Sigmoid colon (tissue), 6 donors: ENCODE measurements at regions not wholly inside any gene's neighbourhood (a gene's known extent, or its start where the extent isn't known, plus 50 kb on each side); places are given as distances from the start of the nearest gene placed in this dataset.

ENCODE experiments used
- DNase-seq: peaks from one replicate; pipeline ENCODE4 v3.0.0-alpha.2; 2019
- H3K27ac ChIP-seq, 4 donors: fragments of 200-600 bp; sonication (generic); one replicate each; pipeline ENCODE4 v1.5.1; 2016 to 2019; ENCODE audit warnings: mild to moderate bottlenecking in 1 of 4
- H3K27me3 ChIP-seq, 3 donors: fragments of 200-600 bp; sonication (generic); one replicate each; pipeline ENCODE4 v1.5.1; 2019; ENCODE audit warnings: mild to moderate bottlenecking in 1 of 3
- H3K36me3 ChIP-seq, 4 donors: fragments of 200-600 bp; sonication (generic); one replicate each; pipeline ENCODE4 v1.5.1; 2016 to 2019
- H3K4me1 ChIP-seq, 4 donors: fragments of 200-600 bp; sonication (generic); one replicate each; pipeline ENCODE4 v1.5.1; 2017 to 2019
- H3K4me3 ChIP-seq, 4 donors: fragments of 200-600 bp; sonication (generic); one replicate each; pipeline ENCODE4 v1.5.1; 2017 to 2019; ENCODE audit warnings: mild to moderate bottlenecking in 2 of 4, moderate library complexity in 1 of 4
- H3K9me3 ChIP-seq, 4 donors: fragments of 200-600 bp in 3 of 4; sonication (generic) in 3 of 4; one replicate each; pipeline versions ENCODE4 v1.5.1 to v1.6.1; 2013 to 2019
- EP300 ChIP-seq, 4 donors: sonication (generic); formaldehyde crosslinking; IDR thresholded peaks; one replicate each; pipeline ENCODE4 v1.6.1; 2017; ENCODE audit warnings: antibody characterized with exemption in 4 of 4
- POLR2A ChIP-seq, 2 donors: fragments of 450-650 bp; IDR thresholded peaks; one replicate each; pipeline ENCODE4 v1.6.1; 2016; ENCODE audit warnings: antibody characterized with exemption in 2 of 2, mild to moderate bottlenecking in 2 of 2, moderate library complexity in 2 of 2
- POLR2AphosphoS5 ChIP-seq, 4 donors: sonication (generic); formaldehyde crosslinking; IDR thresholded peaks; one replicate each; pipeline ENCODE4 v1.6.1; 2017; ENCODE audit warnings: antibody characterized with exemption in 4 of 4
- WGBS, 2 donors: extraction: QIAGEN DNeasy Blood & Tissue Kit; methylation state at CpG; one replicate each; pipeline ENCODE4 v1.1.7; 2013; 5-methylcytosine and 5-hydroxymethylcytosine counted together
- intact Hi-C: fragments of 100-400 bp; cut with DNase I; formaldehyde crosslinking; loops from one replicate; pipeline ENCODE4 v1.15.1; 2023
- TF ChIP-seq, protein P1 (sequence below), 4 experiments: fragments of 450-650 bp in 3 of 4; fragments of 200-600 bp in 1 of 4; IDR thresholded peaks; one replicate each; pipeline ENCODE4 v1.5.1; 2016 to 2019; ENCODE audit warnings: antibody characterized with exemption in 4 of 4, mild to moderate bottlenecking in 3 of 4, moderate library complexity in 2 of 4
- donor health status: healthy with polysubstance abuse.
- donor health status: healthy.

DNA sequence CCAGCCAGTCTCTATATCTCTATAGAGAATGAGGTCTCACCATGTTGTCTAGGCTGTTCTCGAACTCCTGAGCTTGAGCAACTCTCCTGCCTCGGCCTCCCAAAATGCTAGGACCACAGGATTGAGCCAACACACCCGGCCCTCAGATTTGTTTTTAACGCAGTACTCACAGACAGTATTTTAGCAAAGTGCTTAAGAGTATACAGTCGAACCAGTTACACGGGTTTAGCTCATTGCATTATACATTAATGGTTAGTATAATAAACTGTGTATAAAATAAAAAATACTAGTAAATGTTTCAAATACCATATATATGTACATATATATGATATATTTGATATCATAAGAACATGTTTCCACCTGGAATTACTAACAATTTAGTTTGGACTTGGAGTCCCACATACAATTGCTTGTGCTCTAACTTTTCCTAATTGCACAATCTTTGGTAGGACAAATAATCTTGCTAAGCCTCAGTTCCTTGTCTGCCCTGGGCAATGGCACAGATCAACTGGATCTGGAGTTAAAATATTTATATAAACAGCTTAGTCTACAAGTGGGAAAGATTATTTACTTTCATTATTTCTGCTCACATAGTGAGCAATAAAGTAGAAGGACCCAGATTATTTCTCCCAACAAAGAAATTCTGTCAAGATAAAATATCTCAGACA is 508.9 kb upstream of the LRATD1 start:
- H3K9me3 ChIP-seq = no peaks in the 10 kb centered on the region
- WGBS, 2 donors = 70 to 81% methylated on average over 6 of the region's 6 CpGs
- TF ChIP-seq EP300 (IDR thresholded peaks at IDR 0.05) (no peak), POLR2A (IDR thresholded peaks at IDR 0.05) (no peak), POLR2AphosphoS5 (IDR thresholded peaks at IDR 0.05) (no peak)
- TF ChIP-seq, protein P1, sequence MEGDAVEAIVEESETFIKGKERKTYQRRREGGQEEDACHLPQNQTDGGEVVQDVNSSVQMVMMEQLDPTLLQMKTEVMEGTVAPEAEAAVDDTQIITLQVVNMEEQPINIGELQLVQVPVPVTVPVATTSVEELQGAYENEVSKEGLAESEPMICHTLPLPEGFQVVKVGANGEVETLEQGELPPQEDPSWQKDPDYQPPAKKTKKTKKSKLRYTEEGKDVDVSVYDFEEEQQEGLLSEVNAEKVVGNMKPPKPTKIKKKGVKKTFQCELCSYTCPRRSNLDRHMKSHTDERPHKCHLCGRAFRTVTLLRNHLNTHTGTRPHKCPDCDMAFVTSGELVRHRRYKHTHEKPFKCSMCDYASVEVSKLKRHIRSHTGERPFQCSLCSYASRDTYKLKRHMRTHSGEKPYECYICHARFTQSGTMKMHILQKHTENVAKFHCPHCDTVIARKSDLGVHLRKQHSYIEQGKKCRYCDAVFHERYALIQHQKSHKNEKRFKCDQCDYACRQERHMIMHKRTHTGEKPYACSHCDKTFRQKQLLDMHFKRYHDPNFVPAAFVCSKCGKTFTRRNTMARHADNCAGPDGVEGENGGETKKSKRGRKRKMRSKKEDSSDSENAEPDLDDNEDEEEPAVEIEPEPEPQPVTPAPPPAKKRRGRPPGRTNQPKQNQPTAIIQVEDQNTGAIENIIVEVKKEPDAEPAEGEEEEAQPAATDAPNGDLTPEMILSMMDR (IDR thresholded peaks at IDR 0.05) = no peak
- intact Hi-C loops = no loop called here
- no peaks in the 10 kb centered on the region for H3K27me3 ChIP-seq
- H3K4me1 ChIP-seq = no peaks in the 10 kb centered on the region
- H3K36me3 ChIP-seq = no peaks in the 10 kb centered on the region
- no peak for DNase-seq
- H3K4me3 ChIP-seq = no peak overlapping the region
- no peak overlapping the region for H3K27ac ChIP-seq

DNA sequence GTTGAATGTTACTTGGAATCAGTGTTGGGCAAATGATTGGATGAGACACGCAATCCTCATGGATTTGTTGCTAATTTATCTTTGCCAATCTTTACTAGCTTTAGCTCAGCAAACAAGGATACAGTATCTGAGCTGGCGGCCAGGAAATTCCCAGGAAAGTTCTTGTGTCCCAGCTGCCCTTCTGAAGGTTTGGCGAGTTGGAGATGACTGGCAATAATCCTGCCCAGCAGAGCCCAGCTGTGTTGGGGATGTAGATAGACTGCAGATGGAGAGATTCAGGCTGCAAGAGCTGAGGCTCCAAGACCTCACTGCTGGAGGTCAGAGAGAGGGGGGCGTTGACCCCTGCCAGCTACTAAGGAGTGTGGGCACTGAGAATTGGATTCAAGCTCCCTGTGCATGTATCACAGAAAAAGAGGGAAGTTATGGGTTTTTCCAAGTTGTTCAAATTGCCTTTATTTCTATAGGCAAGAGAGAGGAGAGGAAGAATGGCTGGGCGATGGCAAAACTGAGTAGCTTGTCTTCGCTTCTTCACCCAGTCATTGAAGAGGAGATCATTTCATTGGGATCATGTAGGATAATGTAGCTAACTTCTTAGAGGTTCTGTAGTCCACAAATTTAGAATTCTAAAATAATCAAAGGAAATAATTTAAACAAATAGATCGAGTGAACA is 506.8 kb upstream of the LRATD1 start:
- Histone ChIP-seq H3K4me1 (no peaks in the 10 kb centered on the region), H3K4me3 (no peak overlapping the region), H3K27ac (no peak overlapping the region), H3K9me3 (no peaks in the 10 kb centered on the region), H3K36me3 (no peaks in the 10 kb centered on the region), H3K27me3 (no peaks in the 10 kb centered on the region)
- DNase-seq = no peak
- no peak for TF ChIP-seq POLR2A (IDR thresholded peaks at IDR 0.05)
- TF ChIP-seq EP300 (IDR thresholded peaks at IDR 0.05) = no peak
- TF ChIP-seq POLR2AphosphoS5 (IDR thresholded peaks at IDR 0.05) = no peak
- TF ChIP-seq, protein P1 (IDR thresholded peaks at IDR 0.05) = no peak
- 77 to 79% methylated on average over 7 of the region's 7 CpGs for WGBS, 2 donors
- intact Hi-C loops = no loop called here

DNA sequence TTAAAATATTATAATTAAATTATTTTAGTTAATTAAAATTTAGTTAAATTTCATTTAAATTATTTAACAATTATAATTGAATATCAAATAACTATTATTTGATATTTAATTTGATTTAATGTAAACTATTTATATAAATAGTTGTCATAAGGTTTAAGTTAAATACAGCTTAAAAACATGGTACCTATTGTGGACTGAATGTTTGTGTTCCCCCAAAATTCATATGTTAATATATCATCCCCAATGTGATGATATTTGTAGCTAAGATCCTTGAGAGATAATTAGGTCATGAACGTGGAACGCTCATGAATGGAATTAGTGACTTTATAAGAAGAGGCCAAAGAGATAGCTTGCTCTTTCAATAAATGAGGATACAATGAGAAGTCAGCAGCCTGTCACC is 505.7 kb upstream of the LRATD1 start:
- Histone ChIP-seq H3K36me3 (no peaks in the 10 kb centered on the region), H3K27ac (no peak overlapping the region), H3K27me3 (no peaks in the 10 kb centered on the region), H3K4me3 (no peak overlapping the region), H3K4me1 (no peaks in the 10 kb centered on the region), H3K9me3 (no peaks in the 10 kb centered on the region)
- DNase-seq = no peak
- TF ChIP-seq, protein P1 (IDR thresholded peaks at IDR 0.05) = no peak
- TF ChIP-seq POLR2AphosphoS5 (IDR thresholded peaks at IDR 0.05) (no peak), EP300 (IDR thresholded peaks at IDR 0.05) (no peak), POLR2A (IDR thresholded peaks at IDR 0.05) (no peak)
- intact Hi-C loops = no loop called here
- WGBS, 2 donors = 93 to 94% methylated on average over 2 of the region's 2 CpGs

DNA sequence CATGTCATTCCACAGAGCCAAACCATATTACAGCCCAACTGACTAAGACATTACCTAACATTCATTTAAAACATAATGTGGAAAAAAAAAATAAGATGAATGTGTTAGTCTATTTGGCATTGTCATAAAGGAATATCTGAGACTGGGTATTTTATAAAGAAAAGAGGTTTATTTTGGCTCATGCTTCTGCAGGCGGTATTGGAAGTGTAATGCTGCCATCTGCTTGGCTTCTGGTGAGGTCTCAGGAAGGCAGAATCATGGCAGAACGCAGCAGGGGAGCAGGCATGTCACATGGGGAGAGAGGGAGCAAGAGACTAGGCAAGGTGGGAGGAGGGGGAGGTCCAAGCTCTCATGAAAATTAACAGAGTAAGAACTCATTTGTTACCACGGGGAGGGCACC is 504.8 kb upstream of the LRATD1 start:
- Histone ChIP-seq H3K9me3 (no peaks in the 10 kb centered on the region), H3K4me3 (no peak overlapping the region), H3K36me3 (no peaks in the 10 kb centered on the region), H3K4me1 (no peaks in the 10 kb centered on the region), H3K27ac (no peak overlapping the region), H3K27me3 (no peaks in the 10 kb centered on the region)
- intact Hi-C loops = no loop called here
- TF ChIP-seq EP300 (IDR thresholded peaks at IDR 0.05) = no peak
- no peak for DNase-seq
- WGBS, 2 donors = 78 to 85% methylated on average over 3 of the region's 3 CpGs

DNA sequence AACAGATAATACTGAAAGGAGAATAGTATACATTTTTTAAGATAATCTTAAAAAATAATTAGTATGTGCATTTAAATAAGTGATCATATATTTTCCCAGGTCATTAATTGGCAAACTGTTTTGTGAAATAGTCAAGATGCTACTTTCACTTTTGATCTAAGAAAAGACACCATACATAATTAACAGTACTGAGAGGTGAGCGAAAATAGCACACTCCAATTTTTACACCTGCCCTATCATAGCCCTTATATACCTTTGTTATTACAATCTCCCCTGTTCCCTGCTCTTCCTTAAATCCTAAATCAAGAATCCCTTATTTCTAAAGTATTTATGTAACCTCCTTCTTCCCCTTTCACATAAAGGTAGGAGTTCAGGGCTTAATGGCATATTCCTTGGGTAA is 500.1 kb upstream of the LRATD1 start:
- Histone ChIP-seq H3K9me3 (no peaks in the 10 kb centered on the region), H3K27ac (no peak overlapping the region), H3K36me3 (no peaks in the 10 kb centered on the region), H3K4me3 (no peak overlapping the region), H3K4me1 (no peaks in the 10 kb centered on the region), H3K27me3 (peaks cover 0 to 2% (median 0%) of the 10 kb centered on the region in 3 donors)
- DNase-seq = no peak
- WGBS, 2 donors = 85 to 87% methylated on average over 1 of the region's 1 CpG
- intact Hi-C loops = no loop called here
- TF ChIP-seq POLR2AphosphoS5 (IDR thresholded peaks at IDR 0.05) (no peak), EP300 (IDR thresholded peaks at IDR 0.05) (no peak), POLR2A (IDR thresholded peaks at IDR 0.05) (no peak)
- TF ChIP-seq, protein P1 (IDR thresholded peaks at IDR 0.05) = no peak
